ENCODE measurements at regions not wholly inside any gene's neighbourhood (a gene's known extent, or its start where the extent isn't known, plus 50 kb on each side); places are given as distances from the start of the nearest gene placed in this dataset.

DNA sequence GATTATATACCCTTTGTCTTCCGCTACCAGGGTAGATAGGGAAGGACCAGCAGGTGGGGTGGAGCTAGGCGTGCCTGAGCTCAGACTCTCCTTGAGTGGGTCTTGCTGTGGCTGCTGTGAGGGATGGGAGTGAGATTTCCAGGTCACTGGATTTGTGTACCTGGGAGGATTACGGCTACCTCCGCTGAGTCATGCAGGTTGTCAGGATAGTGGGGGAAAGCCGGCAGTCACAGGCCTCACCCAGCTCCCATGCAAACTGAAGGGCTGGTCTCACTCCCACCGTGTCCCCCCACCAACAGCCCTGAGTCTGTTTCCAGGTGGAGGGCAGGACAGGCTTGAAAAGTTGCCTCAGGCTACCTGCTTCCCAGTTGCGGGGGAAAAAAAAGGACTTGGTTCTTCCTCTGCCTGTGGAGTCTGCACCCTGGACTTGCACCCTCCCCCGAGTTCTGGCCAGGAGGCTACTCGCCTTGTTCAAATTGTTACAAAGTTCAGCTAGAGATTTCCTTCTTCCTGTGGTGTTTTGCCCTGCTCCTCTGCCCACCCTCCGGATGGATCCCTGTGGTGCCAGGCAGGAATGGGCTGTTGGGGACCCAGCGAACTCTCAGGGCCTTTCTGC lies 268.3 kb downstream of the VAPA start:
- DNase-seq: no peak

DNA sequence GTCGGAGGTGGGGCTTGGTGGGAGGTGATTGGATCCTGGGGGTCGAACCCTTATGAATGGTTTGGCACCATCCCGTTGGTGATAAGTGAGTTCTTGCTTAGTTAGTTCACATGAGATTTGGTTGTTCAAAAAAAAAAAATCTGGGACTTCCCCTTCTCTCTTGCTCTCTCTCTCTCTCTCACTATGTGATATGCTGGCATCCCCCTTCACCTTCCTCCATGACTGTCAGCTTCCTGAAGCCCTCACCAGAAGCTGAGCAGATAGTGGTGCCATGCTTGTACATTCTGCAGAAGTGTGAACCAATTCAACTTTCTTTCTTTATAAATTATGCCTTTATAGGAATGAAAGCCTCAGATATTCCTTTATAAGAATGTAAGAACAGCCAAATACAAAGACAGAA lies 269.7 kb upstream of the APCDD1 start:
- no peak for DNase-seq

DNA sequence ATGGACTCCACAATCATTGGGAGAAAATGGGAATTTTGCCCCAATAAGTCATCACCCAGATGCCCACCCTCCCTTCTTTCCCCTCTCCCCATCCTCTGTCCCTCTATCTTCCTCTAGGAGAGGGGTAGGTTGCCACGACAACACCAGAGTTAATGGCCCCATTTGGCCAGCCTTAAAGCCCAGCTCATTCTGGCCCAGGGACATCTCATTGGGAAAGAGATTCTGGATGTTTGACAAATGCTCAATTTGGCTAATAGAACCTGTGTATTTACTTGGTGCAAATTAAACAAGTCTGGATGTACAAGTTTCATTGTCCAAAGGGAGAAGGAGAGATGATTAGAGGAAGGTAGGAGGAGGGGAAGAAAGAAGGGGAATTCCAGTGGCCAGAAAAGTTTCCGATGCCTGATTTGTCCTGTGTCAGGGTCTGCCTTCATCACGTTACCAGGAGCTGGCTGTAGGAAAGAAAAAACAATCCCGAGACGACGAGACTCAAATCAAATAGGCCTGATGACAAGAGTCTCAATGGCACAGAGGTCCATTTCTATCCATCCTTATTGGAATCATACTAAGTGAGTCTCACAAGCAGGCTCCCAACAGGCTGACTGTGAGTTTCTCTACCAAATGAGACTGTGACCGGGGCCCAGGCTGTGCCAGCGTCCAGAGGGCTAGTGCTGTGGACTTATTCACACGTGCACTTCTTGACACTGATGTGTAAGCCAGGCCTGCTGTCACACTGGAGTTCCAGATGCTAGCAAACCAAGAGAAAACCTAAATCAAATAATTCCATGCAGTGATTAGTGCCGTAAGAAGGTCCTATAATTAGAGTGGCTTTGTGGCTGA lies 265.2 kb upstream of the APCDD1 start:
- DNase-seq: no peak

DNA sequence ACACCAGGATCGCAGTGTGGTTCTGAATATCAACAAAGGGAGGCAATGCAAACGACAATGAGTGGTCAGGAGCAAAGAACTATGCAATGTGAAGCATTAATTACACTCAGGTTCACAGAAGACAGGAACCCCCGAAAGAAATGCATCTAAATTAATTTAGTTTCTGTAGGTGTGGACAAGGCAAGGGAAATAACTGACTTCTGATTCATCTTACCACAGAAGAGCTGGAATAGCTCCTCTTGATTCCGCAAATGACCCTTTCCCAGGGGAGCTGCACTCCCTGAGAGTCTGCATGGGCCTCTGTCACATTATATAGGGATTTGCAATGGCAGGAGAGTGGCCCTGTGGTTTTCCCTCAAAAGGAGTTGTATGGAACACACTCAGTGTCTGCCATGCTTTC lies 263.9 kb upstream of the APCDD1 start:
- no peak for DNase-seq

DNA sequence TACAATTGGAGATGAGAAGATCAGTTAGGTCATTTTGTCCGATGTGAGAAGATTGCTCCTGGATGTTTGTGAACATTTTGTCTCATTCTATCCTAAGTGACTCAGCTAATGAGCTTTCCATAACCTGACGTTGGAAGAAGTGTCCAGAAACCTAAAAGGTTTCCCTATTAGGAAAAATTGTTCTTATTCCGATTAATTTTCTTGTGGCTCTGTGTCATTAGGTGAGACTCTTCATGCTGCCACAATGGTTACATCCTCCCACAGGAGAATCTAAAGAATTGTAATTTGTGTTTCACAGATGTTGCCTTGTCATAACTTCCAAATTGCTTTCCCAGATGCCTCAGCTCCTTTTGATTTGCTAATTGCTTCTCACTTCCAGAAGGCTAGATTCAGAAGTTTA lies 261.0 kb upstream of the APCDD1 start:
- no peak for DNase-seq

DNA sequence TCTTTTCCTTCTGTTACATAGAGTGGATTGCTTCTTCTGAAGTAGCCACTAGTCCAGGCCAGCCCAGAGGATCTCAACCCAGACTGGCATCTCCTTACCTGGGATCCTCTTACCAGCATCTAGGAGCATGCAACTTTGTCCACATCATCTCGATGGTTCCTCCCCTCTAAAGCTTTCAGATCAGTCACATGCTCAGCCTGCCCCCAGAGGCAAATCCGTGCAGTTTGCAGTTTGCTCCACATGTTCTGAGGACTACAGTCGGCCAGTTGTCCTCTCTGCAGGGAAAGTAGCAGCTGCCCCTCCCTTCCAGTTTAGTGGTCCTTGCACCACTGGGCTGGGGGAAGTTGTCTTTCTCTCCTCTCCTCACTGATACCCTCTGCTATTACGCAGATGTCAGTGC lies 259.8 kb upstream of the APCDD1 start:
- DNase-seq: no peak

DNA sequence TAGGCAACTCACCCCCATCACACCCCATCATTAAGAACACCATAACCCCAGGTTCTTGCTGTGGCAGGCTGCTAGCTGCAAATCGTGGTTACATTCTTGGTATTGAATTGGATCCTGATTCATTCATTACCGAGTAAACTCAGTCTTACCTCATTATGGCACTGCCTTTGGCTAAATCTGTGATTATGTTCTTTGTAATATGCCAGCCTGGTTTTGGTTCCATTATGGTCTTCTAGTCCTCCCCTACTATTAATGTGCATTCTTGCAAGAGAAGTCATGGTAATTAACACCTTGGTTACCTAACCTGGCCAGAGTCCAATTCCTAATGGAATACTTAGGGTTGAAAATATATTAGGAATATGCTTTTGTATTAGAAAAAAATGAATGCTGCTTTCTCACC lies 258.9 kb upstream of the APCDD1 start:
- no peak for DNase-seq

DNA sequence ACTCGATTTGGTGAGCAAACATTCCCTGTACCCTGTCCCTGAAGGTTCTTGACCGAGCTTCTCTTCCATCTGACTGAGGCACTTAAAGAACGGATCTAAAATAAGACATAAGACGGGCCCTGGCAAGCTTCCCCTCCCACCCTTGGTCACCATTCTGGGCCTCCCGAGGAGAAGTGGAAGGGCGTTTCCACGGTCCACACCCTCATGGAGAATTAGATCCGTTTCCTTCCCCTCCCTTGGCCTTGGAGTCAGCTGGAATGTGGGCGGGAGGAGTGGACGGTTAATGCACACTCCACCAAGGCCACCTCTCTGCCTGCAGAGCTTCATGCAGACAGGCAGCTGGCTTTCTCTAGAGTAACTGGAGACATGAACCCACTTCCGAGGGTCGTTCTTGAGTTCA lies 257.3 kb upstream of the APCDD1 start:
- no peak for DNase-seq

DNA sequence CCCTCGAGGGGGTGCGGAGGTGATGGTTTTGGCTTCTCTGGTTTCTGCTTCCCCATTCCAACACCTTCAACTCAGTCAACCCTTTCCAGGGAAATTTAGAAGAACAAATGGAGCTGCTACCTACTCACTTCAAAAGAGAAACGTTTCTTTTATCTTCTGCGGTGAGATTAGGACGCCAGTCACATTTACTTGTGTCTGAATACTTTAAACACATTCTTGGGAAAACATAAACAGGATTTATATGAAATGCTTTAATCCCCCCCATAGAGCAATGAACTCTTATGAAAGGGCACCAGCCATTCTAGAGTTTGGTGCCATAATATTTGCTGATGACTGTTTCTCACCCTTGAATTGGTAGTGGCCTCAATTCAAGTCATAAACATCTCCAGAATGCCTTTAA lies 253.2 kb upstream of the APCDD1 start:
- no peak for DNase-seq

DNA sequence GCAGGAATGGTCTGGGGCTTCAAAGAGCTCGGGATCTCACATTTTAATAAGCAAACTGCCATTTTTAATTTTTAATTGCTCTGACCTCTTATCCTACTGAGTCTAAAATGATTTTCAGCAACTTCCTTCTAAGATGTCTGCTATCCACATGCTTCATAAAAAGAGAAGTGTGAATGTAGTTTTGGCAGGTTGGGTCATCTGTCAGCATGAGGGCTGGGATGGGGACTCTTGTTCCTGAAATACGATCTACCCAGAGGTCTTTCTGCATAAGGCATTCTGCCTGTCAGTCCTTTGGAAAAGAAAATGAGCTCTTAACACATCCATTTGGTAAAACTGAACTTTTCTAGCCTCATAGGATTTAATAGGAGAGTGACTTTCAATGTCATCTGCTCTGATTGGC lies 252.8 kb upstream of the APCDD1 start:
- no peak for DNase-seq

DNA sequence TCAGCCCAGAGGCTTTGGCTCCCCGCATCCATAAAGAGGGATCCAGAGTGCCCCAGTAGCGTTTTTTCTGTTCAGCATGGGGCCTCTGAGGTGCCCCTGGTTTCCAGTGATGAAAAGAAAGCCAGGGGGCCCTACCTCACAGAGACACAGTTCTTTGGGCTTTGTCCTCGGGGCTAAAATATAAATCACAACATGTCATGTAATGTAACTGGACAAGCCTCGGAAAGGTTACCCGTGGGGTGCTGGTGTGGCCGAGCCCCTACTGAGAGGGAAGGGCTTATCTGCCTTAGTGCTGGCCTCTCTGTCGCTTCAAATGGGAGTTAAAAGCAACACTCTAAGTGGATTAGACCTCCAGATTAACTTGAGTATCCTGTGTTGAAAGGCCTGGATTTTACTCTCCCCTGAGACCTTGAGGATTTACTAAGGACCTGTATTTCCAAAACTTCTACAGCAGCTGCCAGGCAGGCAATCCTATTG lies 251.6 kb upstream of the APCDD1 start:
- DNase-seq: no peak

DNA sequence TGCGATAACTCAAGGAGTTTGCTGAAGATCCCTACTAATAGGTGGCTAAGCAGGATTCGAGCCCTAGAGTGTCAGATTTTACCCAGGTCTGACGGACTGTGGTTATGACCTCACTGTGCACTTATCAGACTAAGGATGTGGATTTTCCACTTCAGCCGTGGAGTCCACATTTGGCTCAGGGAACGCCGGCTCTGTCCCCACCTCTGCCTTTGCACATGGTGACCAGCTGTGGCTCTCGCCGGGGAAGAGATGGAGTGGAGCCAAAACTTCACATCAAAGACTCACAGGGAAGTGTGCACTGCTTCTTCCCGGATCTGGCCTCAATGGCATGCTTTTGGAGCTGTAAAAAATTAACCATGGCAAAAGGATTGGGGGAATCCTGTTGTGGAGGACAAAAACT lies 249.3 kb upstream of the APCDD1 start:
- no peak for DNase-seq

DNA sequence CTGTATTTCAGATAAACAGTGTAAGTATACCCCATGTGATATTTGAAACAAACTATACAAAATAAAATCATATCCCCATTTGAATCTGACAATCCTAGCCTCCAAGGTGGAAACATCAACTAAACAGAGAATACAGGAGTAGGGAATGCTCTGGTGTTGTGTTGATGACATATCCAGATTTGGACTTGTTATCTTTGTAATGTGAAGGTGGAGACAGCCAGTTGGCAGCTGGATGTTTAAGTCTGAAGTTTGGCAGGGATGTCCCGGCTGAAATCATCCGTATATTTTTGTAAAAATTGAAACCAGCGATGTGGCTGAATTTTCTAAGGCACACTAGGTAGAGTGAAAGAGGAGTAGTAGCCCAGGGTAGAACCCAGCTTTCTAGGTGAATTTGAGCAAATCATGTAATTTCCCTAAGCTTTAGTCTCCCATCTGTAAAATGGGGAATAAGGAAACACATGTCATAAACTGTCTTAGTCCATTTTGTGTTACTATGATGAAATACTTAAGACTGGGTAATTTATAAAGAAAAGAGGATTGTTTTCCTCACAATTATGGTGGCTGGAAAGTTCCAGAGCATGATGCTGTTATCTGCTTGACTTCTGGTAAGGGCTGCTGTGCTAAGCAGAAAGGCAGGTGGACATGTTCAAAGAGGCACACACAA lies 246.6 kb upstream of the APCDD1 start:
- no peak for DNase-seq

DNA sequence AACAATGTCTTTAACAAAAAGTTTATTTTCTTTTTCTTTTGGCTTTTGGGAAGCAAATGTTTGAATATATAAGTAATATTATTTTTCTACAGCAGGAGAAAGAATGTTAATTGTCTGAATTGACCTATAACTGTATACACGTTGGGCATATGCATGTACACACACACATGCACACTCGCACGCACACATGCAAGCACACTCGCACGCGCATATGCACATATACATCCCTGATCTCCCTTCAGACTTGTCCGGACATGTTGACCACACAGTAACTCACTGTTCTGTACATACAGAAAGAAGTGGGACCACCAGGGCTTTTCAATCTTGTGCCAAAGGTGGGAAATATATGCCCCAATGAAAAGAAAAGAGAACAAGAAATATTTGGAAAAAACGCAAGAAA lies 245.1 kb upstream of the APCDD1 start:
- no peak for DNase-seq

DNA sequence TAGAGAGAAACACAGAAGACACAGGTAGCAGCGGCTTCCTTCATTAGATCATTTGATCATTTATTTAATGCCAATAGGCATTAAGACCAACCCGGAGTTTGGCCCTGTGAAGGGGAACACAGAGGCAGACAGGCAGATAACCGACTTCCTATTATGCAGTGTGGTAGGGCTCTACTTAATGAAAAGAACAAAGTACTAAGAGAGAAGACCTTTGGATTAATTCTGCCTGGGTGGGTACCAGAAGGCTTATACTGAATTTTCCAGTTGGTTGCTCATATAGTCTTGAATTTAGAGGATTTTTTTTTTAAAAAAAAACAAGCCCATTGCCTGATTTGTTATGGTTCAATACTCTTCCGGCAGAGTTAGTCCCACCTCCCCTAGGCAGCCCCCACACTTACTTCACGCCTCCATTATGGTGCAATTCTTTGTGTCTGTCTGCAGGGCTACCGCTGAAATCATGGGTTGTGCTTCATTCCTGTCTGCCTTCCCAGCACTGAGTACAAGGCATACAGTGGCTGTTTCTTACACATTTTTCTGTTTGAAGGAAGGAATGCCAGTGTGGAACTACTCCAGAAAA lies 244.3 kb upstream of the APCDD1 start:
- no peak for DNase-seq

DNA sequence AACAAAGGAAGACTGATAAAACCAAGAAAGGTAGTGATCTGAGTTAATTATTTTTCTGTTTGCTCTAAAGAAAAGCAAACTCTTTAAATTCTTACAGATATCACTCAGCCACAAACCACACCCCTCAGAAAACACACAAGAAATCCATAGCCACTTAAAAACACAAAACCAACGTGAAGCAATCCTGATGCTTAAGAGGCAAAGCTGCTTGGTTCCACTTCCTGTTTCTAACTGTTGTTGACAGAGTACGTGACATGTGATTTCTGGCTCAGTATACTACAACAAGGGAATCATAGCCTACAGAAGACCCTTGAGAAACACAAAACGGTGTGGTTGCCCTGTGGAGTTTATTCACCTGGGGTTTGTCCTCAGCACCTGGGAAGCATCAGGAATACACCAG lies 240.9 kb upstream of the APCDD1 start:
- no peak for DNase-seq

DNA sequence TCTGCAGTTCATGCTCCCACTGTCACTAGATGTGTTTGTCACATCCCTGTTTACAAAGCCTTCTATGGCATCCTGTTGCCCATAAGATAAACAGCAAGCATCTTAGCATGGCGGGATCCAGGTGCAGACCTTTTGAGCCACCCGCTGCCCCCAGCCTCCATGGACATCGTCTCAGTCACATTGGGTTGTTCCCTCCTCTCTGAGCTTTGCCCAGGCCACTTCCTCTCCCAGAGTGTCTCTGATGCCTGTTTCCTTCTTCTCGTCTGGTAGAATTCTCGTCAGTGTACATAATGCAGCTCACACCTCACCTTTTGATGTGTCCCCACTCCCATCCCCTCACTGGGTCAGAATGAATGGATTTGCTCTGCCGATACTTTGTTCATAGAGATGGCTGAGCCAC lies 239.0 kb upstream of the APCDD1 start:
- no peak for DNase-seq

DNA sequence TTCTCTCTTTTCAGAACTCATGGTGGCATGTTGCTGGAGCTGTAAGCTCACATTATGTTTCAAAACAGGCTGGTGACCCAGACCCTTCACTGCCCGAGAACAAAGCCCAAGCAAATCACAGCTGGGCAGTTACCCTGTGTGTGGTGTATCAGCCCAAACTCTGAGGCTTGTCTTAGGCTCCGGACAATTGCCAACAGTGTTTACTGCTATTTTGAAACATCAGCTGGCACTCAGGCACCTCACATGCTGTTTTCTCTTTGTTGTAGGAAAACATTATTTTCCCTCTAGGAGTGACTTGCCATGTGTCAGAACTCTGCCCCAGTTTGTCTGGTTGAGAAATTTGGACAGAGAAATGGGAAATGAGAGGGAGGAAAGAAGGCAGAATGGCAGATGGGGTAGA lies 237.6 kb upstream of the APCDD1 start:
- DNase-seq: no peak

DNA sequence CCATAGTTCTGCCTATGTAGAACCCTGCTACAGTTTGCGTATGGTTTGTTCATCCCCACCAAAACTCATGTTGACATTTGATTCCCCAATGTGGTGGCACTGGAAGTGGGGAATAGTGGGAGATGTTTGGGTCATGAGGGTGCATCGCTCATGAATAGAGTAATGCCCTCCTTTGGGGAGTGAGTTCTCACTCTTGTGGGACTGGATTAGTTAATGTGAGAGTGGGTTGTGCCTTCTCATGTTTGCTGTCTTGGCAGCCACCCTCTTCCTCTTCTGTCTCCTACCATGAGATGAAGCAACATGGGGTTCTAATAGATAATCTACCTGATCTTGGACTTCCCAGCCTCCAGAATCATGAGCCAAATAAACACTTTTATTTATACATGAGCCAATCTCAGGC lies 237.2 kb upstream of the APCDD1 start:
- DNase-seq: no peak

DNA sequence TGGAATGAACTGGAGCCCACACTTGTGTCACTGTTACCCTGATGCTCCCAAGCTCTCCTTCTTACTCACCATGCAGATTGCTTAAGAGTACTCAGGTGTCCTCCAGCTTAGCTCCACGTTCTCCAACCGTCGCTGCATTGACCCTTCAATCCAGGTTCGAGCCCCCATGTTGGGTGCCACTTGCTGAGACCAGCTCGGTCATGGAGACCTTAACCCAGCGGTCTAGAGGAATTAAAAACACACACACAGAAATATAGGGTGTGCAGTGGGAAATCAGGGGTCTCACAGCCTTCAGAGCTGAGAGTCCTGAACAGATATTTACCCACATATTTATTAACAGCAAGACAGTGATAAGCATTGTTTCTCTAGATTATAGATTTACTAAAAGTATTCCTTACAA lies 229.1 kb upstream of the APCDD1 start:
- no peak for DNase-seq

DNA sequence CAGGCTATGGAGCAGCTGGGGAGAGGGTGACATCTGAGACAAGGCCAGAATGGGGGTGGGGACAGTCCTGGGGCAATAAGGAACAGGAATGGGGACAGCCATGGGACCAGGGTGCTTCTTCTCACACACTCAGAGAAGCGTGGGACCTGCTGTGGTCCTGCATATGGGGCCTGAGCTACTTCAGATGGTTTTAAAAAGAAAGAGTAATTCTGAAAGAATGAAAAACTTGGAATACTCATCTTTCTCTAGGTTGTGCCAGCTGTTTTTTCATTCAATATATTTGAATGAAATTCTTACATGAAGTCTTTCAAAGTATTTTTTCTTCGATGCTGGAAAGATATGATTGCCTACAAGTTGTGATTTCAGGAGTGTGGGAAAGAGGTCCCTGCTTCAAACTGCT lies 227.5 kb upstream of the APCDD1 start:
- DNase-seq: no peak

DNA sequence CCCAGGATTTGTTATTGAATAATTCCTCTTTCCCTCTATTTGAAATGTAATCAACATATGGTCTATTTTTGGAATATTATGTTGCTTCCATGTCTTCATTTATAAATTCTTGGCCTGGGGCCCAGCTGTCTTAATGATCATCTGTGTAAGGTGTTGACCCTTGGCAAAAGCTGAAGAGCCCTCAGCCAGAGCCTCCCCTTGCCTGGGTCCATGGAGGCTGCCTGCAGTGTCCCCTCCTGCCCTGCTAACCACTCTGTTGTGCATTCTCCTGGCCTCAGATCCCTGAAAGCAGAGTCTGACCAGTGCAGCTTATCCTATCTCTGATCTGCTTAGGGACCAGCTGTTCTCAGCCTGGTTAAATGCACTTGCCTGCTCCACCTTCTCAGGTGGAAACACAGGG lies 226.1 kb upstream of the APCDD1 start:
- DNase-seq: no peak

DNA sequence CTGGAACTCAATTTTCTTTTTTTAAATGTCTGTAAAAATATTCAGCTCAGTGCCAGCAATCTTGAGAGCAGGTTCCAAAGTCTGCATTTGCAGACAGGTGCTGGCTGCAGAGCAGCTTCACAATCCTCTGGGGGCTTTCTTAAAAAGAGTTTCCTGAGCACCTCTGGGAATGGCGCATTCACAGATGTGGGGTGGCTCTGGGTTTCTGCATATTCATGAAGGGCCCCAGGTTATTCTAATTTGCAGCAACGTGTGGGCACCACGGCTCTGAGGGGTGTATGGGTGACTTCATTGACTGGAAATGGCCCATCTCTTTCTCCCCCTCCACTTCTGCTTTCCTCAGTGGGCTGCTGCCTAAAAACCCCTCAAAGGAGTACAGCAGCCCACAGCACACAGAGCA lies 225.0 kb upstream of the APCDD1 start:
- no peak for DNase-seq

DNA sequence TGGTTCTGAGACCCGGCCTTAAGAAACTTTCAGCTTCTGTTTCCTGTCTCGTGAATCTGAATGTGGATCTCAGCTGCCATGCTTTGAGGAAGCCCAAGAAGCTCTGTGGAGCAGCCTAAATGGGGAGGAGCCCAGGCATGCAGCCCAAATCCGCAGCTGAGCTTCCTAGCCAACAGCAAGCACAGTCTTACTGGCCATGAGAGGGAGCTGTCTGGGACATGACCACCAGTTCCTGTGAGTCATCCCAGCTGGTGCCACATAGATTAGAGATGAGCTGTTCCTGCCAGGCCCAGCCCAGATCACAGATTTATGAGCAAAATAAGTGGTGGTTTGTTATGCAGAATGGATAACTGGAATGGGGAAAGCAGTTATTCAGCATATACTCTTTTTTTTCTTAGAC lies 224.4 kb upstream of the APCDD1 start:
- no peak for DNase-seq

All from NCI-H2107 (cell line).